ENCODE measurements at regions not wholly inside any gene's neighbourhood (a gene's known extent, or its start where the extent isn't known, plus 50 kb on each side); places are given as distances from the start of the nearest gene placed in this dataset.

DNA sequence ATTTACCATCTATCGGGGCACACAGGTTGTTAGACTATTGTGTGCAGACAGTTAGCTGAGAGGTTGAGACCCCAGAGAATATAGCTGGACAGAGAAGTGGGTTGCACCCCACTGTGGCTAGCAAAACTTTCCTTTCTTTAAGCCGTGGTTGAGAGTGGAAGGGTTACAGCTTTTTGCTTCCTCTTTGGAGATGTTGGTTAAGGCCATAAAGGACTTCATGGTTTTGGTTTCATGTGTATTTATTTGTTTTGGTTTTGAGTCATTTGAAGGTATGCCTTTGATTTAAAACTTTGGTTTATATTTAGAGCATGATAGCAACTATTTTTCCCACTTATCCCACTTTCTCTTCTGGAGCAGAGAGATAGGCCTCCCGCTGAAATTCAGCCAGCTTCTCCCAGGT, 274.3 kb upstream of the IL1RAPL1 start:
- Histone ChIP-seq H3K4me3 (ENCODE audit: extremely low read depth, insufficient read depth, low read length, poor library complexity, severe bottlenecking) (no peak overlapping the region), H3K27ac (ENCODE audit: low read depth, low read length, severe bottlenecking) (no peak overlapping the region), H3K4me1 (ENCODE audit: control insufficient read depth, insufficient read depth, low read length, poor library complexity, severe bottlenecking) (no peaks in the 10 kb centered on the region), H3K9me3 (ENCODE audit: control insufficient read depth, low read length) (no peaks in the 10 kb centered on the region), H3K36me3 (ENCODE audit: control insufficient read depth, insufficient read depth, low read length) (no peaks in the 10 kb centered on the region)
- WGBS, 2 experiments (ENCODE audit: insufficient coverage in 2 of 2) = 60% methylated on average over 1 of the region's 3 CpGs; no CpG with 5 or more reads in 1 of the 2 experiments

- Histone ChIP-seq H3K27ac (ENCODE audit: low read depth, low read length, severe bottlenecking) (no peak overlapping the region), H3K36me3 (ENCODE audit: control insufficient read depth, insufficient read depth, low read length) (no peaks in the 10 kb centered on the region), H3K4me1 (ENCODE audit: control insufficient read depth, insufficient read depth, low read length, poor library complexity, severe bottlenecking) (no peaks in the 10 kb centered on the region), H3K4me3 (ENCODE audit: extremely low read depth, insufficient read depth, low read length, poor library complexity, severe bottlenecking) (no peak overlapping the region), H3K9me3 (ENCODE audit: control insufficient read depth, low read length) (no peaks in the 10 kb centered on the region)
- WGBS, 2 experiments (ENCODE audit: insufficient coverage in 2 of 2) = no CpG with 5 or more reads among the region's 3 CpGs
Observed at GRCh38 chrX:28312259-28312658, 275.0 kb upstream of the IL1RAPL1 start.

GRCh38 chrX:28311466-28311865, 275.8 kb upstream of the IL1RAPL1 start:
- Histone ChIP-seq H3K36me3 (ENCODE audit: control insufficient read depth, insufficient read depth, low read length) (no peaks in the 10 kb centered on the region), H3K4me3 (ENCODE audit: extremely low read depth, insufficient read depth, low read length, poor library complexity, severe bottlenecking) (no peak overlapping the region), H3K9me3 (ENCODE audit: control insufficient read depth, low read length) (no peaks in the 10 kb centered on the region), H3K4me1 (ENCODE audit: control insufficient read depth, insufficient read depth, low read length, poor library complexity, severe bottlenecking) (no peaks in the 10 kb centered on the region), H3K27ac (ENCODE audit: low read depth, low read length, severe bottlenecking) (no peak overlapping the region)
- 100% methylated on average over 1 of the region's 3 CpGs; no CpG with 5 or more reads in 1 of the 2 experiments for WGBS, 2 experiments (ENCODE audit: insufficient coverage in 2 of 2)

DNA sequence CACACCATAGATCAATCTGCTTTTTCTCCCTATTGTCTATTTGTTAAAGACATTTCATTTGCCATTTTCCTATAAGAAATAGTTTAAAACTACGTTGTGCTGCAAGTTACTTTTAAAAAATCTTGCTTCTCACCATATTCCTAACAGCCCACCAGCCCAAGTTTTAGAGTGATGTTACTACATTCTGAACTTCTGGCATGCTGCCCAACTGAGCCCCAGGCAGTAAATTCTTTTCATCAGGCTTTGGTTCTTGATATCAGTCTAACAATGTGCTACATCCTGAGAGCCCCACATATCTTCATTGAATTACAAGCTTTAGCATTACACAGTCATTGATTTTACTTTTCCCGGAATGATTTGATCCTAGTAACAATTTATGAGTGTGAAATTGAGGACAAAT, 283.8 kb upstream of the IL1RAPL1 start:
- no CpG with 5 or more reads among the region's 2 CpGs for WGBS, 2 experiments (ENCODE audit: insufficient coverage in 2 of 2)
- Histone ChIP-seq H3K36me3 (ENCODE audit: control insufficient read depth, insufficient read depth, low read length) (no peaks in the 10 kb centered on the region), H3K4me1 (ENCODE audit: control insufficient read depth, insufficient read depth, low read length, poor library complexity, severe bottlenecking) (no peaks in the 10 kb centered on the region), H3K27ac (ENCODE audit: low read depth, low read length, severe bottlenecking) (no peak overlapping the region), H3K9me3 (ENCODE audit: control insufficient read depth, low read length) (no peaks in the 10 kb centered on the region), H3K4me3 (ENCODE audit: extremely low read depth, insufficient read depth, low read length, poor library complexity, severe bottlenecking) (no peak overlapping the region)

- Histone ChIP-seq H3K36me3 (ENCODE audit: control insufficient read depth, insufficient read depth, low read length) (no peaks in the 10 kb centered on the region), H3K4me3 (ENCODE audit: extremely low read depth, insufficient read depth, low read length, poor library complexity, severe bottlenecking) (no peak overlapping the region), H3K9me3 (ENCODE audit: control insufficient read depth, low read length) (no peaks in the 10 kb centered on the region), H3K4me1 (ENCODE audit: control insufficient read depth, insufficient read depth, low read length, poor library complexity, severe bottlenecking) (no peaks in the 10 kb centered on the region), H3K27ac (ENCODE audit: low read depth, low read length, severe bottlenecking) (no peak overlapping the region)
- 100% methylated on average over 1 of the region's 1 CpG for WGBS, 2 experiments (ENCODE audit: insufficient coverage in 2 of 2)
Observed at GRCh38 chrX:28278726-28279125, 297.5 kb upstream of the DCAF8L1 start.

GRCh38 chrX:28278251-28278650, 297.0 kb upstream of the DCAF8L1 start:
- Histone ChIP-seq H3K36me3 (ENCODE audit: control insufficient read depth, insufficient read depth, low read length) (no peaks in the 10 kb centered on the region), H3K4me3 (ENCODE audit: extremely low read depth, insufficient read depth, low read length, poor library complexity, severe bottlenecking) (no peak overlapping the region), H3K27ac (ENCODE audit: low read depth, low read length, severe bottlenecking) (no peak overlapping the region), H3K4me1 (ENCODE audit: control insufficient read depth, insufficient read depth, low read length, poor library complexity, severe bottlenecking) (no peaks in the 10 kb centered on the region), H3K9me3 (ENCODE audit: control insufficient read depth, low read length) (no peaks in the 10 kb centered on the region)
- 100% methylated on average over 1 of the region's 4 CpGs; no CpG with 5 or more reads in 1 of the 2 experiments for WGBS, 2 experiments (ENCODE audit: insufficient coverage in 2 of 2)

DNA sequence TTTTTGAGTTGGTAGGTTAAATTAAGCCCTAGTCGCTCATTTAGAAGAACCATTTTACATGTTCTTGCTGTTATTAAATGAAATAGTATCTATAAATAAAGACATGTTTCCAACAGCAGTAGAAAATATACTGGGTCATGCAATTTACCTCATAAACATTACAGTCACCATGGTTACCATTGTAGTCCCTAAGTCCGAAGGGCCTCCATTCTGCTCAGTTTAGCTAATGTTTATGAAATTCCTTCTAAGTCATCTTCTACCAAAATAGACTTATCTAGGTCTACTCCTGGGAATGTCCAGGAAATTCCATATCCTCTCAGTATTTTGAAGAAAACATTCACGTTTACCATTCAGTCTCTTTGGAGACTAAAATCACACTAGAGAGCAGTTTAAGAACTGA, 292.5 kb upstream of the DCAF8L1 start:
- no peak overlapping the region for H3K4me3 ChIP-seq (ENCODE audit: extremely low read depth, insufficient read depth, low read length, poor library complexity, severe bottlenecking)
- peak overlapping the region; percentile 49 for H3K27ac ChIP-seq (ENCODE audit: low read depth, low read length, severe bottlenecking)
- no peaks in the 10 kb centered on the region for H3K4me1 ChIP-seq (ENCODE audit: control insufficient read depth, insufficient read depth, low read length, poor library complexity, severe bottlenecking)
- H3K9me3 ChIP-seq (ENCODE audit: control insufficient read depth, low read length) = no peaks in the 10 kb centered on the region
- WGBS, 2 experiments (ENCODE audit: insufficient coverage in 2 of 2) = 80% methylated on average over 2 of the region's 3 CpGs; no CpG with 5 or more reads in 1 of the 2 experiments
- H3K36me3 ChIP-seq (ENCODE audit: control insufficient read depth, insufficient read depth, low read length) = no peaks in the 10 kb centered on the region

DNA sequence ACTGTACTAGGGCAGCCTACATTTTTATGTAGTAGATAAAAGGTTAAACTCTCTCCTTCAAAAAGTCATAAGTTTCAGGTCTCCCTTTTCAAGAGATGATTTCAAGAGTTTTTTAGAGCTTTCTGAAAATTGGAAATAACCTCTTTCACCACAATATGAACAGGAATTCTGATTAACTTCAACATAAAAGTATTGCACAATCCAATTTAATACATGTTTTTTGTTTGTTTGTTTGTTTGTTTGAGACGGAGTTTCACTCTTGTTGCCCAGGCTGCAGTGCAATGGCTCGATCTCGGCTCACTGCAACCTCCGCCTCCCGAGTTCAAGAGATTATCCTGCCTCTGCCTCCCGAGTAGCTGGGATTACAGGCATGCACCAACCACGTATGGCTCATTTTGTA, 265.4 kb upstream of the DCAF8L1 start:
- WGBS, 2 experiments (ENCODE audit: insufficient coverage in 2 of 2) = 93% methylated on average over 6 of the region's 7 CpGs; no CpG with 5 or more reads in 1 of the 2 experiments
- no peaks in the 10 kb centered on the region for H3K36me3 ChIP-seq (ENCODE audit: control insufficient read depth, insufficient read depth, low read length)
- H3K9me3 ChIP-seq (ENCODE audit: control insufficient read depth, low read length) = no peaks in the 10 kb centered on the region
- H3K4me3 ChIP-seq (ENCODE audit: extremely low read depth, insufficient read depth, low read length, poor library complexity, severe bottlenecking) = no peak overlapping the region
- no peak overlapping the region for H3K27ac ChIP-seq (ENCODE audit: low read depth, low read length, severe bottlenecking)
- no peaks in the 10 kb centered on the region for H3K4me1 ChIP-seq (ENCODE audit: control insufficient read depth, insufficient read depth, low read length, poor library complexity, severe bottlenecking)

DNA sequence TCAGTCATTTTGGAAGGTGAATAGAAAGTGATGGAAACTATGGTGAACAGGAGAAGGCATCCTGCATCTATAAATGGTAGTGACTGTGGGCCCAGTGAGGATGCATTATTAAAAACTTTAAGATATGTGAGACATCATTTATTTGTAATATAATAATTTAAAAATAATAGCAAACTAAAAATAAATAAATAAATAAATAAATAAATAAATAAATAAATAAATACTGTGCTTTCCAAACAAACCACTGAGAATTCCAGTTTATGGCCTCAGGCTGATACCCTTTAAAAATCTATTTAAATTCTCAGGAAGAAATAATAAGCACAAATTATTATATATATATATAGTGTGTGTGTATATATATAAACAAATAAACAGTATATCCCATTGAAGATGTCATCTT, 248.0 kb upstream of the DCAF8L1 start:
- Histone ChIP-seq H3K27ac (ENCODE audit: low read depth, low read length, severe bottlenecking) (no peak overlapping the region), H3K4me3 (ENCODE audit: extremely low read depth, insufficient read depth, low read length, poor library complexity, severe bottlenecking) (no peak overlapping the region), H3K9me3 (ENCODE audit: control insufficient read depth, low read length) (no peaks in the 10 kb centered on the region), H3K36me3 (ENCODE audit: control insufficient read depth, insufficient read depth, low read length) (no peaks in the 10 kb centered on the region), H3K4me1 (ENCODE audit: control insufficient read depth, insufficient read depth, low read length, poor library complexity, severe bottlenecking) (no peaks in the 10 kb centered on the region)

DNA sequence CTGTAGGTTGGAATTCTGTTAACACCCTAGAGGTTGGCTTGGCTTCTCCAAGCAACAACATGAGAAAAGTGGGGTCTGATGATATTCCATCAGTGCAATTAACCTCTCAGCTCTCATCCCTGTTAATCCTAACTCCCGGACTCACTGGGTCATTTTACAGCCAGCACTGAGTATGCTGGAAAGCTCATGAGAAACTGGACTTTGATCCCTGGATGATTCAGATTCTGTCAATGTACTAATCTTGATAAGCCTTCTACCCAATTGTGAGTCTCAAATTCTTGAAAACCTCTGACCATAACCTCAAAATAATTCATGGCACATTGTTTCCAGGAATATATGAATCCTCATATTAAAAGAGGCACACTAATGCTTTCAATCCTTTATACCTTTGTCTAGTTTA, 244.3 kb upstream of the DCAF8L1 start:
- Histone ChIP-seq H3K9me3 (ENCODE audit: control insufficient read depth, low read length) (no peaks in the 10 kb centered on the region), H3K36me3 (ENCODE audit: control insufficient read depth, insufficient read depth, low read length) (no peaks in the 10 kb centered on the region), H3K27ac (ENCODE audit: low read depth, low read length, severe bottlenecking) (no peak overlapping the region), H3K4me1 (ENCODE audit: control insufficient read depth, insufficient read depth, low read length, poor library complexity, severe bottlenecking) (no peaks in the 10 kb centered on the region), H3K4me3 (ENCODE audit: extremely low read depth, insufficient read depth, low read length, poor library complexity, severe bottlenecking) (no peak overlapping the region)
- WGBS, 2 experiments (ENCODE audit: insufficient coverage in 2 of 2) = no CpG with 5 or more reads among the region's 1 CpG

GRCh38 chrX:28223991-28224390, 242.7 kb upstream of the DCAF8L1 start:
- H3K4me1 ChIP-seq (ENCODE audit: control insufficient read depth, insufficient read depth, low read length, poor library complexity, severe bottlenecking) = no peaks in the 10 kb centered on the region

More at GRCh38 chrX:28223991-28224390, 242.7 kb upstream of the DCAF8L1 start:
- Histone ChIP-seq H3K36me3 (ENCODE audit: control insufficient read depth, insufficient read depth, low read length) (no peaks in the 10 kb centered on the region), H3K4me3 (ENCODE audit: extremely low read depth, insufficient read depth, low read length, poor library complexity, severe bottlenecking) (no peak overlapping the region), H3K27ac (ENCODE audit: low read depth, low read length, severe bottlenecking) (no peak overlapping the region), H3K9me3 (ENCODE audit: control insufficient read depth, low read length) (no peaks in the 10 kb centered on the region)
- no CpG with 5 or more reads among the region's 3 CpGs for WGBS, 2 experiments (ENCODE audit: insufficient coverage in 2 of 2)

Measured in mesodermal cell (in vitro differentiated cells).